Stimulated activated memory B cell treated with anti-CD40 and anti-IgM and Interleukin-4, amounts not matched to agents 10 μg/mL and 1 μg/mL and 100 μg/mL, for 72 hours (primary cell): ENCODE measurements at regions not wholly inside any gene's neighbourhood (a gene's known extent, or its start where the extent isn't known, plus 50 kb on each side); places are given as distances from the start of the nearest gene placed in this dataset.
"Not testable (repeated sequence)": the region's sequence is repeated elsewhere in the genome, so short reads cannot be mapped to it uniquely, and the experiment has no call there.

ENCODE experiments used
- ATAC-seq: fragments of 150-1000 bp; cut with Tn5 transposase; 2 replicates; pipeline ENCODE4 v1.10.0; 2021
- H3K27ac Mint-ChIP-seq: one replicate; pipeline ENCODE4 v1.8.0; 2022; ENCODE audit warnings: mild to moderate bottlenecking, mixed read lengths
- H3K27me3 Mint-ChIP-seq: one replicate; pipeline ENCODE4 v1.8.0; 2022; ENCODE audit warnings: mixed read lengths
- H3K36me3 Mint-ChIP-seq: one replicate; pipeline ENCODE4 v1.8.0; 2022; ENCODE audit warnings: mixed read lengths
- H3K4me1 Mint-ChIP-seq: one replicate; pipeline ENCODE4 v1.8.0; 2022; ENCODE audit warnings: mixed read lengths
- H3K4me3 Mint-ChIP-seq: one replicate; pipeline ENCODE4 v1.8.0; 2022; ENCODE audit warnings: mild to moderate bottlenecking, moderate library complexity, mixed read lengths
- H3K9me3 Mint-ChIP-seq: one replicate; pipeline ENCODE4 v1.8.0; 2022; ENCODE audit warnings: mixed read lengths

DNA sequence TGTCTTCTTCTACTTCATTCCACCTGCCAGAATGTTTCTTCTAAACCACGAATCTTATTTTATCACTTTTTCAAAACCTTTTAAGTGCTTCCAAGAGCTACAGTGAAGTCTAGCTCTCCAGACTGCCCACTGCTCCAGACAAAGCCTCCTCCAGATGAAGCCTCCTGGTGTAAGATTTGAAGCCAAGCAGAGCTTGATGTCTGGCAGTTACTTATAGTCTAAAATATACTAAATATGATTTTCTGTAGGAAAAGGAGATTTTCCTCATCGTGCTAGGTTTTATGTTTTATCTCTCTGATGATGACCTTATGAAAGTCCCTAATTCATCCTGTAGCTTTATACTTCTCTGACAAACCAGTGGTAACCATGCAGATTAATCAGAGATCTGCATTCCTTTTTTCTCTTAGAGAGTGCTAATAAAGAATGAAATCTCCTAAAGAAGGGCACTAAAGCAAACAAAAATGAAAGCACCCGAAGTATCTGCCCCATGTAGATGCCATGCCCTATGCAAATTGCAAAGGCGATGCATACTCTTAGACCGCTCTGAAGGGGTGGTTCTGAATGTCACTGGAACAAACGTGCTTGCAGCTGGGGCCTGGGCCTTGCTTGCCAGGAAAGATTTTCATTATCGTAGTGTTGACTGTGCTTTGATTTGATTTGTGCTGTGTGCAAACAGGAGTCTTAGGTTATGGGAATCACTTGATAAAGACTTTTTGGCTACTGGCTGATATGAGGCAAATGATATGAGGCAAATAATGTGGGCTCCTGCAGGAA lies 314.2 kb downstream of the PID1 start:
- Mint-ChIP-seq H3K4me3 (no peak overlapping the region), H3K9me3 (peaks cover 10% of the 10 kb centered on the region), H3K4me1 (no peaks in the 10 kb centered on the region), H3K36me3 (no peaks in the 10 kb centered on the region), H3K27ac (no peak overlapping the region), H3K27me3 (no peaks in the 10 kb centered on the region)
- no peak for ATAC-seq

- Mint-ChIP-seq H3K9me3 (peaks cover 3% of the 10 kb centered on the region), H3K36me3 (no peaks in the 10 kb centered on the region)
These were observed 321.3 kb downstream of the PID1 start for GRCh38 chr2:228949831-228950230.

DNA sequence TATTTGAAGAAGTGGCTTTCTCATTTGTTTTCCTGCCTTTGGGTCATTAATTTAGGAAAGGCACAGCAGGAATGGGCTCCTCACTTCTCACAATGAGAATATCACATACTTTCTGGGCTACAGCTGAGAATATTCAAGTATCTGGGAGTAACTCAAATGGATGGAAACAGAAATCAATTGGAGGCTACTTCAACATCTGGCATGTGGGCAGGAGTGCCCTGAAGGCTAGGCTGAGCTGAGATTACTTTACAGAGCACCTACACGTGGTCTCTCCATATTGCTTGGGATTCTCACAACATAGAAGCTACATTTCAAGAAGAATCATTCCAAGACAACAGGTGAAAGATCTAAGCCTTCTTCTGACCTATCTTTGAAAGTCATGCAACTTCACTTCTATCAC lies 325.4 kb downstream of the PID1 start:
- Mint-ChIP-seq H3K27me3 (no peaks in the 10 kb centered on the region), H3K27ac (no peak overlapping the region), H3K9me3 (peaks cover 2% of the 10 kb centered on the region), H3K4me3 (no peak overlapping the region), H3K36me3 (no peaks in the 10 kb centered on the region), H3K4me1 (no peaks in the 10 kb centered on the region)
- no peak for ATAC-seq

More at GRCh38 chr2:228949831-228950230, 321.3 kb downstream of the PID1 start:
- no peaks in the 10 kb centered on the region for H3K27me3 Mint-ChIP-seq
- no peak overlapping the region for H3K27ac Mint-ChIP-seq
- H3K4me3 Mint-ChIP-seq, result no peak overlapping the region
- no peak for ATAC-seq
- no peaks in the 10 kb centered on the region for H3K4me1 Mint-ChIP-seq

GRCh38 chr2:228942856-228943255 lies 328.2 kb downstream of the PID1 start:
- Mint-ChIP-seq H3K36me3 (no peaks in the 10 kb centered on the region), H3K9me3 (peaks cover 2% of the 10 kb centered on the region), H3K4me3 (no peak overlapping the region), H3K27ac (no peak overlapping the region), H3K4me1 (no peaks in the 10 kb centered on the region), H3K27me3 (no peaks in the 10 kb centered on the region)
- no peak for ATAC-seq

DNA sequence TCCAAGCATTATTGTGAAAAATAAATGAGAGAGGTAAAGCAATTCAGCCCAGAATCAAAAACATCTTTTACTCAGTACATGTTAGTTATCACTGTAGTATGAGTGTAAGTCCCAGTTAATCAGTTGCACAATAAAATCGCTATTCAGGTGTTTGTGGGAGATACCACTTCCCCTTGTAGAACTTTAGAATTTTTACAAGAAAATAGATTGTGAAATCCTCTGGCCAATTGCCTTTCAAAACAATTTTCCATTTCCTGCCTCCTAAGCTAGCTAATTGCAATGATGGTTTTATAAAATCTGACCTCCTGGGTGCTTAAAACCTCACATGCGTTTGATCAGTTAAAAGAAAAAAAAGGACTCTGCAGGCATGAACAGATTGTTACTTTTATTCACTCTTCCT lies 332.5 kb downstream of the PID1 start:
- Mint-ChIP-seq H3K36me3 (no peaks in the 10 kb centered on the region), H3K4me1 (no peaks in the 10 kb centered on the region), H3K27me3 (no peaks in the 10 kb centered on the region), H3K4me3 (no peak overlapping the region), H3K27ac (no peak overlapping the region), H3K9me3 (peaks cover 10% of the 10 kb centered on the region)
- no peak for ATAC-seq

DNA sequence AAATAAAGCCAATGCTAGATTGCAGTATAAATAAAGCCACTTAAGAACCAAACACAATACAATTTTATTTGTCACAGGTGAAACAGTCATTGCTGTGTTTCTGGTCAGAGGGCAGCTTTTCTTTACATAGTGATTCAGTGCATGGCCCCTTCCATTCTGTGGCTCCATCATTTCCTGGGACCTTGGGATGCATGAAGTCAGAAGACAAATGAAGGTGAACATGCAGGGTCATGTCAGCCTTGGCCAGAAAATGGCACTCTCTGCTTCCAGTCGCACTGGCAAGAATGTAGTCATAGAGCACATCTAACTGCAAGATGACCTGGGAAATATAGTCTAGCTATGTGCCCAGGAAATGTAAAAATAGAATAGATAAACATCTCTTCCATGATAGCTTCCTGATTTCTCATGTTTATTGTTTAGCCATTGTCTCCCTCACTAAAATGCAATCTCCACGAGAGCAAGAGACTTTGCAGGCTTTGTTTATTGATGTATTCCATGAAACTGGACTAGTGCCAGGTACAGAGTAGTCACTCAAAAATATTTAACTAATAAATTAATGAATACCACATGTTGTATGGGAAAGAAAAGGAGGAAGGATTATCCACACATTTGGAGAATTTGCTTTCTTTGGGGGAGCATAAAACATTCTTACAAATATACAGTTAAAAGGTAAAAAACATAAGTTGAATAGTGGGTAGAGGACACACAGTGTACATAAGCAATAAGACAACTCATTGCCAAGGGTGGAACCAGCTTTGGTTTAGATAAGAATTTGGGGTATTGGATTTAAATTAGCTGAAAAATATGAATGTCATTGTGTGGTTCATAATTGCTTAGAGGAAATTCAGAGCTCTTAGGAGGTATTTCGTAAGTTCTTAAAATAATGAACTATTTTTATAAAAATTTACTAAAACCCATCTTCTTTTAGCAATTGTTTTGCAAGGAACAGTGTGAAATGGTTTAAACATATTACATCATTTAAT lies 343.8 kb downstream of the PID1 start:
- no peaks in the 10 kb centered on the region for H3K4me1 Mint-ChIP-seq
- no peaks in the 10 kb centered on the region for H3K36me3 Mint-ChIP-seq
- ATAC-seq, result no peak
- H3K9me3 Mint-ChIP-seq, result peaks cover 12% of the 10 kb centered on the region
- H3K27ac Mint-ChIP-seq, result no peak overlapping the region
- no peaks in the 10 kb centered on the region for H3K27me3 Mint-ChIP-seq
- no peak overlapping the region for H3K4me3 Mint-ChIP-seq

DNA sequence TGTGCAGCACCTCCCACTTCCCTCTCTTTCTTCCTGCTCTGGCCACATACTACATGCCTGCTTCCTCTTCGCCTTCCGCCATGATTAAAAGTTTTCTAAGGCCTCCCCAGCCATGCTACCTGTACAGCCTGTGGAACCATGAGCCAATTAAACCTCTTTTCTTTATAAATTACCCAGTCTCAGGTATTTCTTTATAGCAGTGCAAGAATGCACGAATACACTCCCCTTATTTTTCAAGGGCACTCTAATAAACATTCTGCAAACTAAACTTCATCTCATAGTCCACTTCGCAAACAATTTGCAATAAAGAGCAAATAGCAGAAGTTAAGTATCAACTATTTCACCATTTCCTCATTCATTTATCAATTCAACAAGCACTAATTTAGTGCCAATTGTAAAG lies 351.3 kb downstream of the PID1 start:
- Mint-ChIP-seq H3K9me3 (peaks cover 6% of the 10 kb centered on the region), H3K36me3 (no peaks in the 10 kb centered on the region), H3K27ac (no peak overlapping the region), H3K4me1 (no peaks in the 10 kb centered on the region), H3K27me3 (no peaks in the 10 kb centered on the region), H3K4me3 (no peak overlapping the region)
- ATAC-seq, result no peak

DNA sequence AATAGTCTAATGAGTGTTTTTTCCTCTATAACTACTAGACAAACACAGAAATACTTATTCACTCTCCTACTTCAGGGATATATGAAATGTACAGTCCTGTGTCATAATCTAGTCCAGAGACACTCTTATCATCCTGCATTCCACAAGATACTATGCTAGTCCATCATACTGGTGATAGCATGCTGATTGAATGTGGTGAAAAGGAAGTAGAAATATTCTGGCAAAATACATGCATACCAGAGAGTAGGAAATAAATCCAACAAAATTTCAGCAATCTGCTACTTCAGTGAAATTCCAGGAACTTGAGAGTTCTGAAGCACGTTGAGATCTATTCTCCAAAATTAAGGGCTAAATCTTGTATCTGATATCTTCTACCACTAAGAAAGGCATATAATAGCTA lies 353.9 kb downstream of the PID1 start:
- no peak overlapping the region for H3K27ac Mint-ChIP-seq
- no peak overlapping the region for H3K4me3 Mint-ChIP-seq
- H3K4me1 Mint-ChIP-seq, result no peaks in the 10 kb centered on the region
- H3K36me3 Mint-ChIP-seq, result no peaks in the 10 kb centered on the region
- H3K9me3 Mint-ChIP-seq, result no peaks in the 10 kb centered on the region
- H3K27me3 Mint-ChIP-seq, result no peaks in the 10 kb centered on the region
- ATAC-seq, result no peak

- H3K36me3 Mint-ChIP-seq, result no peaks in the 10 kb centered on the region
- H3K4me1 Mint-ChIP-seq, result no peaks in the 10 kb centered on the region
- no peaks in the 10 kb centered on the region for H3K27me3 Mint-ChIP-seq
- no peak for ATAC-seq
- no peaks in the 10 kb centered on the region for H3K9me3 Mint-ChIP-seq
- H3K27ac Mint-ChIP-seq, result no peak overlapping the region
- no peak overlapping the region for H3K4me3 Mint-ChIP-seq
These were observed 354.5 kb downstream of the PID1 start for GRCh38 chr2:228916416-228917090.

- no peak for ATAC-seq
- no peak overlapping the region for H3K27ac Mint-ChIP-seq
- no peaks in the 10 kb centered on the region for H3K36me3 Mint-ChIP-seq
- no peaks in the 10 kb centered on the region for H3K9me3 Mint-ChIP-seq
- no peaks in the 10 kb centered on the region for H3K4me1 Mint-ChIP-seq
- no peaks in the 10 kb centered on the region for H3K27me3 Mint-ChIP-seq
- H3K4me3 Mint-ChIP-seq, result no peak overlapping the region
These were observed 357.9 kb downstream of the PID1 start for GRCh38 chr2:228913176-228913575.

DNA sequence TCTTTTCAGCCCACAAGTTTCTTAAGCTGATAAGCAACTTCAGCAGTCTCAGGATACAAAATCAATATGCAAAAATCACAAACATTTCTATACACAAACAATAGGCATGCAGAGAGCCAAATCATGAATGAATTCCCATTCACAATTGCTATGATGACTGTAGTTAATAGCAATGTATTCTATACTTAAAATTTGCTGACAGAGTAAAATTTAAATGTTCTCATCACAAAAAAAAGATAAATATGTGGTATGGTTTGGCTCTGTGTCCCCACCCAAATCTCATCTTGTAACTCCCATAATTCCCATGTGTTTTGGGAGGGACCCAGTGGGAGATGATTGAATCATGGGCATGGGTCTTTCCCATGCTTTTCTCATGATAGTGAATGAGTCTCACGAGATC lies 360.2 kb downstream of the PID1 start:
- H3K4me1 Mint-ChIP-seq, H3K36me3 Mint-ChIP-seq, H3K27me3 Mint-ChIP-seq, H3K27ac Mint-ChIP-seq, H3K9me3 Mint-ChIP-seq, H3K4me3 Mint-ChIP-seq, ATAC-seq: not testable (repeated sequence)

- H3K9me3 Mint-ChIP-seq, result no peaks in the 10 kb centered on the region
- ATAC-seq, result no peak
- H3K4me1 Mint-ChIP-seq, result no peaks in the 10 kb centered on the region
- H3K36me3 Mint-ChIP-seq, result no peaks in the 10 kb centered on the region
- H3K27ac Mint-ChIP-seq, result no peak overlapping the region
- H3K4me3 Mint-ChIP-seq, result no peak overlapping the region
- no peaks in the 10 kb centered on the region for H3K27me3 Mint-ChIP-seq
These were observed 368.9 kb downstream of the PID1 start for GRCh38 chr2:228902176-228902575.

- Mint-ChIP-seq H3K36me3 (no peaks in the 10 kb centered on the region), H3K9me3 (no peaks in the 10 kb centered on the region), H3K4me1 (no peaks in the 10 kb centered on the region), H3K27ac (no peak overlapping the region), H3K27me3 (no peaks in the 10 kb centered on the region), H3K4me3 (no peak overlapping the region)
- no peak for ATAC-seq
These were observed 369.6 kb downstream of the PID1 start for GRCh38 chr2:228901531-228901930.

GRCh38 chr2:228878138-228878537 lies 392.9 kb downstream of the PID1 start:
- H3K27ac Mint-ChIP-seq, result no peak overlapping the region
- H3K36me3 Mint-ChIP-seq, result no peaks in the 10 kb centered on the region
- H3K9me3 Mint-ChIP-seq, result peaks cover 3% of the 10 kb centered on the region
- no peaks in the 10 kb centered on the region for H3K27me3 Mint-ChIP-seq
- H3K4me3 Mint-ChIP-seq, result no peak overlapping the region
- ATAC-seq, result no peak
- H3K4me1 Mint-ChIP-seq, result no peaks in the 10 kb centered on the region

DNA sequence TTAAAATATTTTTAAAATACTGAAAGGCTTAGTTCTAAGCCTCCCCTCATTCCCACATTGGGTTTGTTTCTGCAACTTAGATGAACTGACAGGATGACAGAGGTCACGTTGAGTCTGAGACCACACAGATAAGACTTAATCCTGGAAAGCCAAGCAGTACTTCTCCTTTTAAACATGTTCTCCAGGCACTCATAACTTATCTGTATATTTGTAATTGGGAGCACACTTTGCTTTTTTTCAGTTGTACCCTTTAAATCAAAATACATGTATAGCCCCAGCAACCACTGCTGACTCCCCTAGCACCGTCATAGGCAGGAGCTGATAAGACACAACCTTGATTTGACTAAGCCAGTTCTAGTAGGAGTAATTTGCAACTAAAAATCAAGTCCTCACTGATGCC lies 394.8 kb downstream of the PID1 start:
- no peak for ATAC-seq

More for the DNA sequence above, 394.8 kb downstream of the PID1 start:
- Mint-ChIP-seq H3K36me3 (no peaks in the 10 kb centered on the region), H3K27me3 (no peaks in the 10 kb centered on the region), H3K27ac (no peak overlapping the region), H3K9me3 (peaks cover 3% of the 10 kb centered on the region), H3K4me1 (no peaks in the 10 kb centered on the region), H3K4me3 (no peak overlapping the region)
